Stimulated activated CD8-positive, alpha-beta memory T cell treated with anti-CD3 and anti-CD28 coated beads, Interleukin-15, amount 100 ng/mL, for 1 hour (primary cell): ENCODE measurements at regions not wholly inside any gene's neighbourhood (a gene's known extent, or its start where the extent isn't known, plus 50 kb on each side); places are given as distances from the start of the nearest gene placed in this dataset.

Experiments used
- DNase-seq: peaks from one replicate; pipeline ENCODE4 v3.0.0-alpha.2; 2020; ENCODE audit warnings: low read depth

DNA sequence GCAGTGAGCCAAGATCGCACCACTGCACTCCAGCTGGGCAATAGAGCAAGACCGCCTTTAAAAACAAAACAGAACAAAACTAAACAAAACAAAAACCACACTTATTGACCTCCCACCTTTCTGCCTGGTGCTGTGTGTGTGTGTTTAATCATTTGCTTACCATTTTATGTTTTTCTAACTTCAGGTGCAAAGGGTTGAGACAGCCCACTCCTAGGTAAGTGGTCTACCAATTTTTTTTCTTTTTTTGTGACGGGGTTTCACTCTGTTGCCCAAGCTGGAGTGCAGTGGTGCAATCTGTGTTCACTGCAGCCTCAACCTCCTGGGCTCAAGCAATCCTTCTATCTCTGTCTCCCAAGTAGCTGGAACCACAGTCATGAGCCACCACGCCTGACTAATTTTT is 65.8 kb downstream of the SALL1 start:
- DNase-seq, result no peak

DNA sequence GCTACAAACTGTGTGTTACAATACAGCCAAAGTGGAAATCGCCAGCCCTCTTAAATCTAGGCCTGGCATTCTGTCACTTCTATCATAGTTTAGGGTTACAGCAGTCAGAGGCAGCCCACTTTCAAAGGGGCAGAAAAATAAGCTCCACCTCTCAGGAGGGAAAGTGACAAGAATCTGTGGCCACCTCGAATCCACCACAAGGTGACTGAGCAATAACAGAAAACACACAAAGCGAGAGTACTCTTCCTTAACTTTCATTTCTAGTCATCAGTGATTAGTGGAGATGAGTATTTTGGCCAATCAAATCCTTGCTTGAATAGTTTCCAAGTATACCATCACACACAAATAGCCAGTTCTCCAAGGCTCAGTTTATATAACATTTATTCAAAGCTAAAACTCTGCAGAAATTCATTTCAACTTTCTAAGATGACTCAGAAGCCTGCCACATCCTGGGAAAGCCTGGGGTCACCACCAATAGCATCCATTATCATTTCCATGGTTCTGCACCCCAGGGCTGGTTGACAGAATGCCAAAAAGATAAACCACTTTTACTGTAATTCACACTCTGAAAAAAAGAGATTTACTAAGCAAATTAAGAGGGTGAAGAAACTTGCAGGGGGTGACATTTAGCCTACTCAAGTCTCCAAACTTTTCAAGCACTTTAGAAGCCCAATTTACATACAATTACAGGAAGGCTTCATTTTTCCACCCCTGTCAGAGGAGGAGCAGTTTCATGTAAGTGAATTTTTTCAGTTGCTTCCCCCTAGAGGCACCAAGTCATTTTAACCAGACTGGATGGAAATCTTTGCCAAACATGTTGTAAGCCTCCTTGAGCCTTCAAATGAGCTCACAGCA is 66.8 kb downstream of the SALL1 start:
- no peak for DNase-seq

DNA sequence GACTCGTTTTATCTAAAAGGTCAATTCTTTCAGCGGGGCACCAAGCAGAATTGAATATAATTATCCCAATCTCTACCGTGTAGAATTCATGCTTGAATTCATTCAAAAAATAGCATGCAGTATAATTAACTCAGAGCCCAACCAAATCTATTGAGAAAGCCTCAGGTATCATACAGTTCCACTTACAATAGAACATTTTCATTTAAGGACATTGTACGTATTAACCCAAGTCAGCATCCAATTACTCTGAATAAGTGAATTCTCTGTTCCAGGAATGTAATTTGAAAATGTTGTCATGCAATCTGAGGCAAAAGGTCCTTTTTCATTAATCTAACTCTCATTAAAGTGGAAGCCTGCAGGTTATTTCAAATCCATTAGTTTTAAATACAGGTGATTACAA is 78.5 kb downstream of the SALL1 start:
- DNase-seq, result no peak

DNA sequence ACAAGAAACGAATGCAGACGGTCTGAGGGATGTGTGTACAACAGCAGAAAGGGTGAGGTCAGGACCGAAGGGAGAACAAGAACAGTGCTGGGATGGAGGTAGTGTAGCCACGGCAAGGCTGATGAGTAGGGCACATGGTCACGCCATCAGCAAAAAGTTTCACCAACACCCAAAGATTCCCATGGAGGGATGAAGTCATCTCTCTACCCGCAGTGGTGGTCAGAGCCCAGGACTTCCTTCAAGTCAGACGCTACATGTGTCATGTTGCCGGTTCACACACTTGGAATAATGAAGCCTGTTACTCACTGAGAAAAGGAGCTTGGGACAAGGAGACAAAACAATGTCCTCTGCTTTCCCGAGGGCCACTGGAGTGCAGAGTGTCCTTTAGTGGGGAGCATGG is 79.7 kb downstream of the SALL1 start:
- DNase-seq, result no peak

DNA sequence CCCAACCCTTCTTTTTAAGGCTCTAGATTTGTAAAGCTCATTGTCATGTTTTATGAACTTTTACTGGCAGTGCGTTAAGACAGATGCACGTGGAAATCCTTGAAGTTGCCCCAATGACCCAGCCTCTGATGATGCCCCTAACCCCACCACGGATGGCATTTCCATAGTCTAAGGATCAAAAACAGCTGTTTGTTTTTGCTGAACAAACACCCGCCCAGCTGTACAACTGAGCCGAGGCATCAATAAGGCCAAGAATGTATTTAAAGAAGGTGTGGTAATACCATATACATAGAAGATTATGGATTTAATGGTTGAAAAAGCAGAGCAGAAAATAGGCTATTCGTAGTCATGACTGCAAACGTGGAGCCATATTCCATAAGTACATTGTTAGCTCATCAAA is 83.7 kb downstream of the SALL1 start:
- DNase-seq, result no peak

DNA sequence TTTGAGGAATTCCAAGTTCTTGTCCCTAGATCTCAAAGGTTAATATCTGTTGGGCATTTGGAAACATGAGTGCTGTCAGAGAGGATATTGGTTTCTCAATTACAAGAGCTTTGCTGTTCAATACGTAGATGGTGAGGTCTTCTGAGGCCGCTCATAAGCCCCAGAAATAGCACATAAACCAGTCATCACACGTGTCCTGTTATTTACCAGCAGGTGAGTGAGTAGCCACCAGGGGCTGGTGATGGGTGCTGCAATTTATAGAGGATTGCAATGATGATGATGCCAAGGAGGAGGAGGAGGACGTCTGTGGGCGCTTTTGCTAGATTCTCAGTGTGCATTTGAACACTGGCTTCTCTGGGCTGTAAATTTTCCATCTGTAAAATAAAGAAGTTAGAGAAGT is 89.0 kb downstream of the SALL1 start:
- no peak for DNase-seq

DNA sequence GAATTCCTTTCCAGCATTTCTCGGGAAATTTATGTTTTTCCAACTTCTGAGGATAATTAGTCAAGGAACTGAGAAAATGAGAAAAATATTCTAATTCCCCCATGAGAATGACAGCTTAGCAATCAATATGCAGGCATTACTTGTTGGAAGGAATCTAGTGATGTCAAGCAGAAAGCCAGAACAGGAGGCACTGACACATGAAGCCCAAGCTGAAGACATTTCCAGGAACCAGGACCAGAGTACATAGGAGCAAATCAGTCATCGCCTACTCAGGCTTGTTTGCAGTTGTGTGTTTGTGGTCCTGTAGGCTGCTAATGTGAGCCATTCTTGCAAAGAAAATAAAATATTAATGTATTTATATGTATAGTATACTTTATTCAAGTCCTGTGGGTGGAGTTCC is 89.7 kb downstream of the SALL1 start:
- DNase-seq, result no peak

DNA sequence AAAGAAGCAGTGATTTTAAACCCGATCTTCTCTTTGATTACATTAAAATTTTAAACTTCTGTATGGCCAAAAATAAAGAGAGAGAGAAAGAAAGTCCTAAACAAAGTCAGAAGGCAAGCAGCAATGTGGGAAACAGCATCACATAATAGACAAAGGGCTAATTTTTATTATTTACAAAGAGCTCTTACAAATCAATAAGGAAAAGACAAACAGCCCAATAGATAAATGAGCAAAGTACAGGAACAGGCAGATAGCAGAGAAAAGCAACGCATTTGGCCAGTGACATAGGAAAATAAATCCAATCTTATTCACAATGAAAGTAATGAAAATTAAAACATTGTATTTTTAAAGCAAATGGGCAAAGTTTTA is 93.1 kb downstream of the SALL1 start:
- no peak for DNase-seq

DNA sequence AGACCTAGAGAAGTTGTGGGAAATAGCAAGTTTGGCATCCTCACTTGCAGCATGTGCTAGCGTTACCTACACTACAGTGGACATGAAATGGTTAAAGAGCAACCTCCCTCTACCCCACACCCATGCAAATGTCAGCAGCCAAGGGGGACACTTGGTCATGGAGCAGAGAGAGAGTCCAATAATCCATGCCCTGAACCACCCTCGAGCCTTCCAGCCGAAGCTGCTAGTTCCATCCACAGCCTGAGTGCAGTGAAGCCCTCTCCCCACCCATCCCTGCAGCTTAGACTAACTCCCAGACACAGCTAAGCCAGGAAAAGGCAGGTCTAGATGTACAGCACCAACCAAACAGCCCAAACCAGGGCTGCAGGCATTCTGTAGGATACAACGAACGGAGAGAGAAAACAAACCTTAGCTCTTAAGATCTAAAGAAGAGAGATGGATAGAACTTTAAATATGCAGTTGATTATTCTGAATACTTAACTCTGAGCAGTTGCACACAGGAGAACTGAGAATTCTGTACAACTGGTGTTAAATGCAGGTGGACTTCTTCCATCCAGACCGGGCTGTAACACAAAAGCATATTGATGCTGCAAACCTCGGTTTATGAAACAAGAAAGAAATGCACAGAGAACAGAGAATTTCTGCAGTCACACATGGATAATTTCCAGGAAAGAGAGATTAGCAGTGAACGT is 93.8 kb downstream of the SALL1 start:
- no peak for DNase-seq

DNA sequence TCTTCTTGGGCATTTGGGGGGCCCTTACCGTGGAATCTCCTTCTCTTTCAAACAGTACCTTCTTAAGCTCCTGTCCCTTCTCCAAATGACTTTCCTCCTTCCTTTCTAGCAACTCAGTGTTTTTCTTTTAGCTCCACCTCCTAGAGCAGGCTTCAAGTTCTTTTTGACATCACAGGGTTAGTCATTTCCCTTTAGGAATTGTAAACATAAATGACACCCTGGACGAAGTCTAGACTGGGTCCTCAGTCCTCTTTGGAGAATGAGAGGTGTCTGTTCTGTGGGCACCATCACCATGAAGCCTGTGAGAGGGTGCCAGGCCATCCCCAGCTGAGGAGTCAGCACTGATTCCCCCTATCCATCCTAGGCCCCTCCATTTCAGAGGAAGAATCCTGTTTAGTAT is 94.7 kb downstream of the SALL1 start:
- DNase-seq, result no peak

DNA sequence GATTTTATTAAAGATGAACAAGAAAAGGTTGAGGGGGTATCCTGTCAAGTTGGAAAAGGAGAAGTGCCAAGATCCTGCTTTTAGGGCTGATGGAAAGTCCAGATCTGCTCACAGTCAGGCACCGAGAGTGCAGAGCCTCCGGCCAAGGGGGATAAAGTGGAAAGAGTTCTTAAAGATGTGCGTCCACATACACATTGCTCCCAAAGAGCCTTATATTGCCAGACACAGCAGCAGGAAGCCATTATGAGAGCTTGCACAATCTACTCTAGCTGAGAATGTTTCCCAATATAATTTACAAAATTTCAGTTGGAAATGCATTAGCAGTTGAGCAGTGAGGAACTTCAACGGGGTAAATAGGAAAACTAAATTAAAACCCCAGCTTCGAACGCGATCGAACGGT is 95.6 kb downstream of the SALL1 start:
- no peak for DNase-seq

DNA sequence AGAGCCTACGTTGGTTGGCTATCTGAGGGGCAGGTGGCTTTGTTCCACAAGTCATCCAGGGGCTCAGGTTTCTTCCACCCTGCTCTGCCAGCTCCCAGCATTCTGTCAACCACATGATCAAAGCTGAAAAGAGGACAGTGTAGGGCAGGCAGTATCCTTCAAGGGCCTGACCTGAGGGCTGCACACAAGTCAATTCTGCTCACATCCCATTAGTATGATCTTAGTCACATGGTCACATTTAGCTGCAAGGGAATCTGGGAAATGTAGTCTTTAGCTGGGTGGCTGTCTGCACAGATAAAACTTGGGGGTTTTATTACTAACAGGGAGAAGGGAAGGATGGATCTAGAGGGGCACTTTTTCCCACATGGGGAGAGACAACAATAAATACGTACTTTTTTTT is 97.3 kb downstream of the SALL1 start:
- no peak for DNase-seq

DNA sequence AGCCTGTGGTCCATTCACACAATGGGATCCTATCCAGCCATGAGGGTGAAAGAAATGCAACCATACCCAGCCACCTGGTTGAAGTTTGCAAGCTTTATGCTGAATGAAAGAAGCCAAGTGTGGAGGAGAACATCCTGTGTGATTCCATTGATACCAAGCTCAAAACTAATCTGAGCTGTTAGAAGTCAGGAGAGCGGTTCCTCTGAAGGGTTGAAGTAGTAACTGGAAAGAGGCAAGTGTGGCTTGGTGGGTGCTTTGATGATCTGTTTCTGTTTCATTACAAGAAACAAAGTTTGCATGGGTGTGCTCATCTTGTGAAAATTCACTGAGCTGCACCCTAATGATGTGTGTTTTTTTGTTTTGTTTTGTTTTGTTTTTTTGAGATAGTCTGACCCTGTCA is 99.4 kb downstream of the SALL1 start:
- no peak for DNase-seq

DNA sequence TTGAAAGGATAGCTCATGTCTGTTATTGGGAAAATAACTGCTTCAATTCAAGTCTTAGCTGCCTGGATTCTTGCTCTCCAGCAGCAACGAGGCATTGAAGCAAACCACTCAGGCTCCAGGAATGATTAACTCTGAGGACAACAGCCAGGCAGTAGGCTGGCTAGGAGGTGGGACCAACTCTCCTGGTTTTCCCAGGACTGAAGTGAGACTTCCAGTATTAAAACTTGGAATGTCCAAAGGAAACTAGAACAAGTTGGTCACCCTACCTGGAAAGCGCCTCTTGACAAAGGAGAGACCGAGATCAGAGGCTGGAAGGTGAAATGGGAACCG is 100.7 kb downstream of the SALL1 start:
- DNase-seq, result no peak

DNA sequence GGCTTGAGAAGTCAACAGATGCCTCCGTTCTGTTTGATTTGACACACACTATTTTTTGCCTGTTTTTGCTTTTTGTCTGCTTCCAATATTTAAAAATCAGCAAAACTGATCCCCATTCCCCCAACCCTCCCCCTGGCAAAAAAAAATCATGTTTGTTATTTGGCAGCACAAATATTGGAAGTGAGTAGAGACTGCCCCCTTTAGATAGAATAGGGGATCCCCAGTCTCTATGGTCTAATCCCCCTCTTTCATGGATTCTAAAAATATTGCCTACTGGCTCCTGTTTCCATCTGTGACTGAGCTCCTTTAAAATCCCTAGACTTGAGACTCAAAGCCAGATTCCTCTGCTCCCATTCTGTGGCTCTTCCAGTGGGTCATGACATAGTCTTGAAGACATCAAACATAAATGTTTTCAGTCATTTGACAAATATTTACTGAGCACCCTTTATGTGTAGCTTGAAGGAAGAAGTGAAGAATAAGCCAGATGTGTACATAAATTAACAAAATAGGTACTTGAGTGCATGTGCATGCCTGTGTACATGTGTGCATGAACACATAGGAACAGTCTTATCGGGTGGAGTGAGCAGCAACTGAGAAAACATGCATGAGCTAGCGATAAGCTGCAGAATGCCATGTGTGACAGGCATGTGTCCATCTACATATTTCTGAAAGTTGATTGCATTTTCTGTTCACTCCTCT is 101.2 kb downstream of the SALL1 start:
- no peak for DNase-seq

DNA sequence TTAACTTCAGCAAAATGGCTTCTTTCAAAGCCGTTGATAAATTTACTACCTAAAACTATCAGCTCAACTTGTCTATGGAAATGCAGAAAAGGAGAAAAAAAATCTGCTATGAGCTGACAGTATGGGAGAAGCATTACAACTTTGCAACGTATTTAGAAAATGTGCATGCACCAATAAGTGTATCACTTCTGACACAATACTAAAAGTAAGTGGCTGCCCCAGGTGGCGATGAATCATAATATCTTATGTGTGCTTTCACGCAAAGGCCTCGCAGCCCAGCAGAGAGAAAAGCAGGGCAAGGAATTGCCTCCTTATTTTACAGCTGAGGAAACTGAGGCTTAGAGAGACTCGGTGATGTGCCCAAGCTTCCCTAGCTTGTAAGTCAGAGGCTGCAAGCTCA is 101.8 kb downstream of the SALL1 start:
- no peak for DNase-seq

DNA sequence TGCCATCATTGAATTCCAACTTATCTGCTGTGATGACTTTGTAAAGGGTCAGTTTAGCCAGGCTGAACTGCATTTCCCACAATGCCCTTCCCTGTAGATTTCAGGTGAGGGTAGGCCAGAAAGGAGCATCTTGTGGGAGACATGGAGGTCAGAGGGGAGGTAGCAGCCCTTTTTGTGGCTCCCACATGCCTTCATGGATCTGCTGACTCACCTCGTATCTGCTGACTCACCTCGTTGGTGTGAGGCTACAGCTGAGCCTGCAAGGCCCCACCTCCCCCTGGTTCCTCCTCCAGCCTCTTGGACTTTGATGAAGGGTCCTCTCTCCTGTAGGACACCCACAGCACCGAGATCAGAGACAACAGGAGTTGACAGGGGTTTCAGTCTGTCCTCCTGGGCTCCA is 102.5 kb downstream of the SALL1 start:
- DNase-seq, result no peak

DNA sequence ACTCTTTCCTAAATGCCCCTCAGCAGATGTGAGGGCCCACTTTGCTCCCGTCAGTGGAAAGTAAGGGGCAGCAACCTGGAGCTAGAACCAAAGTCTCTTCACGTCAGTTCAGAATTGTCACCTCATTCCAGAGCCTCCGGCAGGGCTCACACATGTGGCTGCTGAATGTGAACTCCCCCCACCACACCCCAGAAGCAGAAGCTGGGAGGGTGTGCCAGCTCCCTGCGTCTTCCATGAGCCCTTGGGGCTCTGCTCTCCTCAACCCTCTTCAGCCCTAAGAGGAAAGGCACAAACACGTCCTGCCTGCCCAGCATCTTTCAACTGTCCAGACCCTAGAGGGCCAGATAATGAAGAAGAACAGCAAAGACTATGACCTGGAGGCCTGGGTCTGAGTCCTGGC is 105.3 kb downstream of the SALL1 start:
- no peak for DNase-seq

DNA sequence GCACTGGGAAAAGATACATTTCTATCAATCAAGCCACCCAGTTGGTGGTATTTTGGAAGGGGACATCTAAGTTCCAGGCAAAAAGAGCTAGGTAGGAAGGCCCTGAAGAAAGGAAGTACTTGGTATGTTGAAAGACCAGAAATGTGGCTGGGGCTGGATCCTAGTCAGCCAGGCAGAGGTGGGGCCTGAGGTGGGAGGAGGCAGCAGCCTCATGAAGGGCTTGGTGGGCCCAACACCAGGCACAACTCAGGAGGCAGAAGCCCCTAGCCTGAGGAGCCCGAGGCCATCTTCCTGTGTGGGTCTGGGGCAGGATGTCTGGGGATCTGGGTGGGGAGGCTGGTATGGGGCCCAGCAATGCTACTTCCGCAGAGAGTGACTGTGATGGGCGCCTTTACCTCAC is 105.9 kb downstream of the SALL1 start:
- no peak for DNase-seq

DNA sequence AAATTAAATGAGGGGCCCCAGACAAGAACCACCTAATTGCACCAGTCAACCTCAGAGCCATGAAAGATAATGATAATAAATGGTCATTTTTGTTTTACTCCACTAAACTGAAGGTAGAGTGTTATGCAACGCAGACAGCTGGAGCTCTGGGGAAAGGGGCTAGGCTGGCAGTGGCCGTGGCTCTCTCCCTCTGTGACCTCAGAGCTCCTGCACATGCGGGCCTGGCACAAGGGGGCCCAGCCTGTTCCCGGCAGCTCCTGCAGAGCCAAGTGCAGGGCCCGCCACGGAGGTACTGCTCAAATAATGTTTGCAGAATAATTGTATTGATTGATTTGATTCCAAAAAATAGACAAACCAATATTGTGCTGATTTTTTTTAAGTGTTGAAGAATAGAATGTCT is 109.5 kb downstream of the SALL1 start:
- no peak for DNase-seq

DNA sequence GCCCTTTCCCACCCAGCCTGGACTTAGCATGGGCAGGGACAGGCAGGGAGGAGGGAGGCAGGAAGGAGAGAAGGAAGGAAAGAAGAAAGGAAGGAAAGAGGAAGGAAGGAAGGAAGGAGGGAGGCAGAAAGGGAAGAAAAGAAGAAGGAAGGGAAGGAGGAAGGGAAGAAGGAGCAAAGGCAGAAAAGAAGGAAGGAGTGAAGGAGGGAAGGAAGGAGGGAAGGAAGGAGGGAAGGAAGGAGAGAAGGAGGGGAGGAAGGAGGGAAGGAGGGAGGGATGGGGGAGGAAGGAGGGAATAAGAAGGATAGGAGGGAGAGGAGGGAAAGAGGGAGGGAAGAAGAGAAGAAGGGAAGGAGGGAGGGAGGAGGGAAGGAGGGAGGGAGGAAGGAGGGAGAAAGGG is 110.4 kb downstream of the SALL1 start:
- DNase-seq, result no peak

DNA sequence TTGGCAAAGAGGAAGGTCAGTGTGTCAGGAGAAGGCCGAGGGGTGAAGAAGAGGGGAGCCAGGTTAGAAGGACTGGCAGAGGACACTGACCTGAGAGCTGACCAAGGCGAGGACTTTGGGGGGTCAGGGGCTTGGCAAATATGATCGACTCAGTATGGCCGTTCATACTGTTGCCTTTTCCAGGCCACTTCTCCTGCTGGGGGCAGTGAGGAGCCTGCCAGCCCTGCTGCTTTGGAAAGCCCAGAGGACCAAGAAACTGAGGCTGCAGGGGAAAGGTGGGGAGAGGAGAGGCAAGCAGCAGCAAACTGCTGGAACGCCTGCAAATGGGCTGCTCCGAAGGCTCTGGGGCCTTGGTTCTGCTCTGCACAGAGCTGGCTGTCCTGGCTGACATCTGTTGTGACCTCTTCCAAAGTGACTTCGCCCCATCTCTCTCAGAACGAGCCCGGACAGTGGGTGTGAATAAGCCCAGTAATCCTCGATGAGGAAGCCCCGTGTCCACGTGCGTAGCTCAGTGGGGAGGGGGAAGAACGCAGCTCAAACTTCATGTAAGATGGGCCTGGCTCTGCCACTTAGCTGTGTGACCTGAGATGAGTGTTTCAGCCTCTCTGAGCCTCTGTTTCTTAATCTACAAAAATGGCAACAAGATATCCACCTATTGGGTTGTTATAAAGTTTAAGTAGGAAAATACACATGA is 111.3 kb downstream of the SALL1 start:
- no peak for DNase-seq

DNA sequence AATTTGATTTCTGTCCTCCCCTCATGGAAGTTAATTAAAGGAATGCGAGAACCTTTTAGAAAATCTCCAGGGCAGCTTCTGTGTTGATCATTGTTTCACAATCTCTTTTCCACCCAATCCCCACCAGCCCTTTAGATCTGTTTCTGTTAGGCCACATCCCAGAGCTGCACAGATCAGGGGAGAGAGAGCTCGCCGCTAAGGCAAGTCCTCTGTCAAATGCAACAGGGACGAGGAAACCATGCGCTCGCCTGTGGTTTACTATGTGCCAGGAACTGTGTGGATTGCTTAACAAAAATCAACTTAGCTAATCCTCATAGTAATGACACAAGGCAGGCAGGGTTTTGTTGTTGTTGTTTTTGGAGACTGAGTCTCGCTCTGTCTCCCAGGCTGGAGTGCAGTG is 115.4 kb downstream of the SALL1 start:
- DNase-seq, result no peak
